ENCODE measurements at regions not wholly inside any gene's neighbourhood (a gene's known extent, or its start where the extent isn't known, plus 50 kb on each side); places are given as distances from the start of the nearest gene placed in this dataset.

DNA sequence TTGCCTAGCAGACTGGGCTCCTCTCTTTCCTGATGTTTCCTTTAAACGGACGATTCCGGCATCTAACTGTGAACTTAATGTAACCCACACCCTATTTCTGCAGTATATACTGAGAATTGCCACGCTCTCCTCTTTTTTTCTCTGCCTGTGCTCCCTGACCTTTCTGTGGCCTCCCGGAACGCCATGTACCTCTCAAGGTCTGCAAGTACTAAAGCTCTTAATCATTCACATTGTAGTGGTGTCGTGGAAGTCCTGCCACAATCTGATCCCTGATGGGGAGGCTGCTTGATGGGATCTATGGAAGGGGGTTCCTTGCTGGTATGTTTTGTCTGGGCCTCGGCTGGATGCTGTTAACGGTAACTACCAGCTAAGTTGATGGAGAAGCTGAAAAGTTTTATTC, 302.9 kb upstream of the EPHA5 start:
- H3K36me3 ChIP-seq, result no peaks in the 10 kb centered on the region
- no peaks in the 10 kb centered on the region for H3K4me1 ChIP-seq
- no peak overlapping the region for H3K27ac ChIP-seq
- H3K27me3 ChIP-seq (replicated peaks in 1 of 7), result no peaks in the 10 kb centered on the region
- intact Hi-C loops (cut with DNase I; ENCODE audit: low total_unique reads), result no loop called here
- H3K9me3 ChIP-seq, result peaks cover 0 to 33% (median 18%) of the 10 kb centered on the region in 8 donors
- no peak for TF ChIP-seq CTCF (IDR thresholded peaks at IDR 0.05 in 8 of 11, conservative IDR thresholded peaks at IDR 0.05 in 3 of 11)
- TF ChIP-seq POLR2A (IDR thresholded peaks at IDR 0.05), result no peak
- no peak for TF ChIP-seq POLR2AphosphoS5 (IDR thresholded peaks at IDR 0.05)
- no peak for DNase-seq
- no peak overlapping the region for H3K4me3 ChIP-seq
- 55 to 75% (median 66%) methylated on average over 9 of the region's 9 CpGs for WGBS, 5 donors

DNA sequence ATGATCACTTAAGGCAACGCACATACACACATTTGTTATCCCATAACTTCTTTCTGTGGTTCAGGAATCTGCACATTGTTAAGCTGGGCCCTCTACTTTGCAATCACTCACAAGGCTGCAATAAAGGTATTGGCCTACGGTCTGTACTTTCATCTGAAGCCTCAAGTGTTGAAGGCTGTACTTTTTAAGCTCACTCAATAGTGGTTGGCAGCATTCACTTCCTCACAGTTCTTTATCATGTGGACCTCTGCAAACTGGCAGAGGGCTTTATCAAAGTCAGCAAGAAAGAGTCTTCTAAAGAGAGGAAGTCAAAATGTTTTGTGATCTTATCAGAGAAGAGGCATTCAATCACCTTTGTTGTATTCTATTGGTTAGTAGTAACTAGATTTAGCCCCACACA, 301.4 kb upstream of the EPHA5 start:
- DNase-seq, result no peak
- Histone ChIP-seq H3K27me3 (replicated peaks in 1 of 7) (no peaks in the 10 kb centered on the region), H3K4me1 (no peaks in the 10 kb centered on the region), H3K9me3 (peaks cover 0 to 20% (median 11%) of the 10 kb centered on the region in 8 donors), H3K4me3 (no peak overlapping the region), H3K36me3 (no peaks in the 10 kb centered on the region), H3K27ac (no peak overlapping the region)
- 37 to 60% (median 52%) methylated on average over 2 of the region's 2 CpGs for WGBS, 5 donors
- TF ChIP-seq POLR2AphosphoS5 (IDR thresholded peaks at IDR 0.05), result no peak
- TF ChIP-seq POLR2A (IDR thresholded peaks at IDR 0.05), result no peak
- no peak for TF ChIP-seq CTCF (IDR thresholded peaks at IDR 0.05 in 8 of 11, conservative IDR thresholded peaks at IDR 0.05 in 3 of 11)
- intact Hi-C loops (cut with DNase I; ENCODE audit: low total_unique reads), result no loop called here

DNA sequence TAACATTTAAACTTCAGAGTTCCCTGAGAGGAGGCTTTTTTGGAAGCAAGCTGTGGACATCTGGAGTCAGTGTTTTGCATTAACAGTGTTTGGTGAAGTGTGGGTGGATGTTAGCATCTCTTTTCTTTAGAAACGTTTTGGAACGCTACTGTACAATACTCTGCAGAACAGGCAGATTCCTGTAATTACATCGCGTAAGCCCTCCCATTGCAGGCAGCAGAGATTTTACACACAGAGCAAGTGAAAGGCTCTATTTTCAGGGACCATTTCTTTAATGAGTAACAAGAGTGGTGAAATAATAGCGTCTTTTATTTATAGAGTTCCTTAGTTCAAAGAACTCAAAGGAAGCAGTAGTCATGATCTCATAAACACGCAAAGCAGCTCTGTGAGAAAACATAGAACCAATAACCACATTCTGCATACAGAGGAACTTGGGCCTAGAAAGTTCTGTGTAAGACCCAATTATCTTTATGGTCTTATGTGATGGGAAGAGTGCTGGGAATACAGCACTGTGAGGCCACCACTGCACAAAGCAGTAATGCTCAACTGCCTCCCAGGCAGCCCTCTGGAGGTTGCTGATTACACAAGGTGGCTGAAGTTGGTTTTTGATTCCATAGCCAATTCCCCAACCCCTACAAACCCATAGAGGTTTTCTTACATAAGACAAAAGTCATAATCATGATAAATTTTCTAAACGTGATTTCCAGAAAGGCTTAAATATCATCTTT, 298.7 kb upstream of the EPHA5 start:
- Histone ChIP-seq H3K4me3 (no peak overlapping the region), H3K36me3 (no peaks in the 10 kb centered on the region), H3K27ac (no peak overlapping the region), H3K4me1 (no peaks in the 10 kb centered on the region), H3K9me3 (peaks cover 0 to 5% (median 0%) of the 10 kb centered on the region in 8 donors), H3K27me3 (replicated peaks in 1 of 7) (no peaks in the 10 kb centered on the region)
- intact Hi-C loops (cut with DNase I; ENCODE audit: low total_unique reads), result no loop called here
- TF ChIP-seq POLR2A (IDR thresholded peaks at IDR 0.05) (no peak), POLR2AphosphoS5 (IDR thresholded peaks at IDR 0.05) (no peak)
- DNase-seq, result no peak
- WGBS, 5 donors, result 62 to 80% (median 72%) methylated on average over 7 of the region's 7 CpGs

DNA sequence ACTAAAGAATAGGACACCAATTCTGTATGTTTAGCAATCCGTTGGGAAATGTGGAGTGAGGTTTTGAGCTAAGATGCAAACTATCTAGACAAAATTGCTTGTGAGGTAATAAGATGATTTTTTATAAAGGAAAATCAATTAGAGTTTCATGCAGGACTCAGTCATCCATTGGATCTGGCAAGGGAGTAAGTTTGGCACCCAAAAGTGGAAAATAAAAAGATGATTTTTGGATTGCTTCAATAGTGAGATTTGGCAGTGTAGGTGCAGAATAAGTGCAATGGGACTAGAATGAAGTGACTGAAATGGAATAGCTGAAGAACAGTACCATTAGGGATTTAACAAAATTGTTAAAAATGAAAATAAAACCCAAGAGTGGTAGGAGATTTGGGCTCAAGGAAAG, 290.5 kb upstream of the EPHA5 start:
- Histone ChIP-seq H3K4me1 (no peaks in the 10 kb centered on the region), H3K9me3 (peaks cover 0 to 17% (median 6%) of the 10 kb centered on the region in 8 donors), H3K27ac (no peak overlapping the region), H3K27me3 (replicated peaks in 1 of 7) (no peaks in the 10 kb centered on the region), H3K36me3 (no peaks in the 10 kb centered on the region), H3K4me3 (no peak overlapping the region)
- no peak for DNase-seq
- WGBS, 5 donors, result 24 to 59% (median 45%) methylated on average over 1 of the region's 1 CpG
- no peak for TF ChIP-seq POLR2AphosphoS5 (IDR thresholded peaks at IDR 0.05)
- intact Hi-C loops (cut with DNase I; ENCODE audit: low total_unique reads), result no loop called here

- intact Hi-C loops (cut with DNase I; ENCODE audit: low total_unique reads), result no loop called here
- H3K4me3 ChIP-seq, result no peak overlapping the region
- no peak for DNase-seq
- TF ChIP-seq CTCF (IDR thresholded peaks at IDR 0.05 in 8 of 11, conservative IDR thresholded peaks at IDR 0.05 in 3 of 11) (no peak), POLR2AphosphoS5 (IDR thresholded peaks at IDR 0.05) (no peak), POLR2A (IDR thresholded peaks at IDR 0.05) (no peak)
- peaks cover 0 to 12% (median 6%) of the 10 kb centered on the region in 8 donors for H3K9me3 ChIP-seq
- H3K36me3 ChIP-seq, result no peaks in the 10 kb centered on the region
- WGBS, 5 donors, result 84 to 98% (median 91%) methylated on average over 1 of the region's 1 CpG
- no peaks in the 10 kb centered on the region for H3K27me3 ChIP-seq (replicated peaks in 1 of 7)
- H3K27ac ChIP-seq, result no peak overlapping the region
- no peaks in the 10 kb centered on the region for H3K4me1 ChIP-seq
Measured at GRCh38 chr4:65954416-65954815, 284.1 kb upstream of the EPHA5 start.
